ENCODE measurements at regions not wholly inside any gene's neighbourhood (a gene's known extent, or its start where the extent isn't known, plus 50 kb on each side); places are given as distances from the start of the nearest gene placed in this dataset.
"Not testable (repeated sequence)": the region's sequence is repeated elsewhere in the genome, so short reads cannot be mapped to it uniquely, and the experiment has no call there.

GRCh38 chr5:5885782-5886181 is 463.3 kb downstream of the ICE1 start:
- no peak for DNase-seq (ENCODE audit: low read depth in 2 of 2)

DNA sequence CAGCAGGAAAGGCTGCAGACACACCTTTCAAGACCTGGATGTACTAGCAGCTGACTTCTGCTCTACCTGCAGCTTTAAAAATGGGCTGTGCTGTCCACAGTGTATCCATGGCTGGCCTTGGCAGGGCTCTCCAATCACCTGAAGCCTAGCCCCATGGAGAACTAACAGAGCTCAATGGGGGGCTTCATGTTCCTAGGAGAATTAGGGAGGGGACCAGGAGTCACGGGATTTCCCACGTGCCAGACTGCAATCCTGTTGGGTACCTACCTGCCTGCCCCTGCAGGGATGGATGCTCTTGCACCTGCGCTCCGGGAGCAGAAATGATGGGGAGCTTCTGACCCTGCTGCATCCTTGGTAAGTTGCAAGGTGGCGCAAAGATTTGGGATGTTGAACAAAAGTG is 462.1 kb downstream of the ICE1 start:
- no peak for DNase-seq (ENCODE audit: low read depth in 2 of 2)

DNA sequence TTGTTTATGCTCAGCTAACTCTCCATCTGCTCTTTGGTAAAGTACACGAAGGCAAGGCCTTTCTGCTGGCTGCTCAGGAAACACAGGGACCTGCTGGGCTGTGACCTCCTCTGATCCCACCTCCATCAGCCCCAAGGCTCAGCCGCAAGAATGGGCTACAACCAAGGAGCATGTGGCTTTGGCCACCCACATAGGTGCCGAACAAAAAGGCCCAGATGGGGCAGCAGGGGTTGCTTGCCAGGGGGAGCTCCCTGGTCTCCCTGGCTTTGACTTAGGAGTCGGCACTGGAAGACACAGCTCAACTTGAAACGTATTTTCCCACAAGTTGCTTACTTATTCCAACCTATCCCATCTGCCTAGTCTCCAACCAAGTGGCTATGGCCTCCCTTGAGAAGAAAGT is 461.1 kb downstream of the ICE1 start:
- DNase-seq (ENCODE audit: low read depth in 2 of 2), result no peak

DNA sequence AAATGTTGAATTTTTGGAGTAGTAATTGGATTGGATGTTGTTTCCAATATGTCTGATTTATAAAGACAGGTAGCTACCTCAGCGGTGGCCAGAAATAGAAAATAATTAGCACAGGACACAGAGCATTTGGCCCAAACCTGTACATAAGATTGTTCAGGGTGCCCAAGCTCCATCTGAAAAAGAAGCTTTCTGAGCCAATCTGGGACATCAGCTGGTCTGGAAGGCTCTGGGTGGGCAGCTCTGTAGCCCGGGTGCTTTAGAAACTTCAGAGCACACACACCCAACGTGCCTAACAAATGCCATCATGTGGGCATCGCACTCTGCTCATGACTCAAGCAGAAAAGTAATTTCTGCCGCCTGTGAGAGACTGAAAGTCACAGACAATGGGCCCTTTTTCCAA is 460.7 kb downstream of the ICE1 start:
- no peak for DNase-seq (ENCODE audit: low read depth in 2 of 2)

- no peak for DNase-seq (ENCODE audit: low read depth in 2 of 2)
These were observed 460.2 kb downstream of the ICE1 start for GRCh38 chr5:5882706-5883105.

GRCh38 chr5:5881294-5881693 is 458.8 kb downstream of the ICE1 start:
- no peak for DNase-seq (ENCODE audit: low read depth in 2 of 2)

DNA sequence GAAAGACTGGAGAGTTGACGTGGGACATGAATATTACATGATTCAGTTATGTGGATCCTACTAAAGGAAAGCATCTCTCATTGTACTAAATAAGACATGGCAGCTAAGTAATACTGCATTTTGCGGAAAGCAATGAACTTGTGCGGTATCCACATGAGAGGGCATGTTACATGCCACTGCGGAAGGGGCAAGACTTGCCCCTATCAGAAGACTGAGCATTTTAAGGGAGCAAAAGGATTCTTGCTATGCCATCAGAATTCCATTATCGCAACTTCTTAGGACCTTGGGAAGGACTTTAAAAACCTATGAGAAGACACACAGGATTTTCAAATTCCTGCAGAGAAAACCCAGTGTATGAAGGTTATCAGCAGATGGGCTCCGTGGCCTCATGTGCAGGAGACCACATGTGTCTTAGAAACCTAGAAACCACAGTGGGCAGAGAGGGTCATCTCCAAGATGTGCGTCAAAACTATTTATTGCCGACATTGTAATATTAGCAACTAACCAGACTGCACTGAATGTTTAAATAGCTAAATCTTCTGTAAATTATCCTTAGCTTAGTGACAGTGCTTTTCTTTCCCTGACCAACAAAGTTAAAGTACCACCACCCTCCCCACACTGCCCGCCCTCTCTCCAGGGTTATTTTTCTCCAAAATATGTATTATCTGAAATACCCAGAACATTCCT is 457.7 kb downstream of the ICE1 start:
- DNase-seq (ENCODE audit: low read depth in 2 of 2), result no peak

DNA sequence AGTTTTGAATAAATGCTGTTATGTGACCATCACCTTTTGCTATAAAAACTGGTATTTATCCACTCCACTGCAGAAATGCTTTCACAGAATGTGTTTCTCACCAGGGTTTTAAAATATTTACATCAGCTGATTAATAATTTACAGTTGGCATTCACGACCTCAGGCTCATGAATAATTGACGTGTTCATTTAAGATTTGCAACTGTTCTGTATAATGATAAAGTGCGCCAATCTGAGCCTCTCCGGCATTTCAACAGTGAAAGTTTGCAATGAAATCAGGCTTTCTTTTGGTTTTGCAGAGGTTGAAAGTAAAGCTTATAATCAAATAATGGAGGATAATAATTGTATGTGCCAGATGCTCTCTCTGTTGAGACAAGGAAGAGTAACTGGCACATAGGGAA is 434.9 kb downstream of the ICE1 start:
- no peak for DNase-seq (ENCODE audit: low read depth in 2 of 2)

- DNase-seq (ENCODE audit: low read depth in 2 of 2), result no peak
These were observed 431.6 kb downstream of the ICE1 start for GRCh38 chr5:5854087-5854486.

- no peak for DNase-seq (ENCODE audit: low read depth in 2 of 2)
These were observed 416.0 kb downstream of the ICE1 start for GRCh38 chr5:5838493-5838892.

DNA sequence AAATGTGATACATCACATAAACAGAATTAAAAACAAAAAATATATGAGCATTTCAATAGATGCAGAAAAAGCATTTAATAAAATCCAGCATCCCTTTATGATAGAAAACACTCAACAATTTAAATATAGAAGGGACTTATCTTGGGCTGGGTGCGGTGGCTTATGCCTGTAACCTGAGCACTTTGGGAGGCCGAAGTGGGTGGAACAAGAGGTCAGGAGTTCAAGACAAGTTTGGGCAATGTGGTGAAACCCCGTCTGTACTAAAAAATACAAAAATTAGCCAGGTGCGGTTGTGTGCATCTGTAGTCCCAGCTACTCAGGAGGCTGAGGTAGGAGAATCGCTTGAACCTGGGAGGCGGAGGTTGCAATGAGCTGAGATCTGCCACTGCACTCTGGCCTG is 409.1 kb downstream of the ICE1 start:
- not testable (repeated sequence) for DNase-seq (ENCODE audit: low read depth in 2 of 2)

DNA sequence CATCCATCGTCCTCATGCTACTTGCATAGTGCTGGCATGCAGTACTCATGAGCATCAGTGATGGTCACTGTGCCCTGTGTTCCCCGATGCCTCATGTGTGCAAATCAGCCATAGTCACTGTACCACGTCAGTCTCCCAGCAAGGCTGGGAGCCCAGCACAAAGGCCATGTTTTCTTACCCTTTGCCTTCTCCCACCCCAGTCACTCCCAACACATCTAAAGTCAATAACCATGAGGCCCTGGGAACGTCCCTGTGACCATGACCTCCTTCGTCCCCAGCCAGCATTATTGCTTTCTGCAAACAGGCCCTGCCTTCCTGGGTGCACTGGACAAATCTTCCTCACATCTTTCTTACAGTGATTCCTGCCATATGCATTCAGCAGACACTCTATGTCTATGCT is 406.1 kb downstream of the ICE1 start:
- DNase-seq (ENCODE audit: low read depth in 2 of 2), result no peak

GRCh38 chr5:5826911-5827310 is 404.4 kb downstream of the ICE1 start:
- DNase-seq (ENCODE audit: low read depth in 2 of 2), result no peak

- no peak for DNase-seq (ENCODE audit: low read depth in 2 of 2)
These were observed 400.3 kb downstream of the ICE1 start for GRCh38 chr5:5822729-5823257.

DNA sequence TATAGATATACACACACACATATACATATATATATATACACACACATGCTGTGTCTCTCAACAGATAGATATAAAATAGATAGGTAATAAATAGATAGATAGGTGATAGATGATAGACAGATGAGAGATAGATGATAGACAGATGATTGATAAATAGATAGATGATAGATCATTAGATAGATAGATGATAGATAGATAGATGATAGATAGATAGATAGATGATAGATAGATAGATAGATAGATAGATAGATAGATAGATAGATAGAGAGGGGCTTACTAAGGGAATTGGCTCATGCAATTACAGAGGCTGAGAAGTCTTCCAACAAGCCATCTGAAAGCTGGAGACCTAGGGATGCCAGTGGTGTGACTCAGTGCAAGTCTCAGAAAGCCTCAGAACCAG is 394.5 kb downstream of the ICE1 start:
- DNase-seq (ENCODE audit: low read depth in 2 of 2), result no peak

DNA sequence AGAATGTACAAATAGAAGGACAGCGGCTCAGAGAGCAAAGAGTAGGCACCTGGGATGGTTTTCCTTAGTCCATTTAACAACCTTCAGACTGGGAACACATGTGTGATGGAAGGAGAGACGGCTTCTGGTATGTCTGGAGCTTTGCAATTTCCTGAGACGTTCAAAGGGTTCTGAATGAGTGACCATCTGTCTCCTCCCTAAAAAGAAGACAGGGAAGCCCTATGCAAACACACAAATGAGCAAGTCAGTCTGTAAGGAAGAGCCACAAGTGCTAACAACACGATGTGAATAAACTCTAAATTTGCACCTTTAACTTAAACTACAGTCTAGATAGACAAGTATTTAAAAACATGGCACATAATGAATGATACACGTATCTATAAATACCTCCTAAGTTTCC is 391.0 kb downstream of the ICE1 start:
- DNase-seq (ENCODE audit: low read depth in 2 of 2), result no peak

GRCh38 chr5:5810461-5810860 is 388.0 kb downstream of the ICE1 start:
- no peak for DNase-seq (ENCODE audit: low read depth in 2 of 2)

GRCh38 chr5:5805916-5806315 is 383.4 kb downstream of the ICE1 start:
- no peak for DNase-seq (ENCODE audit: low read depth in 2 of 2)

DNA sequence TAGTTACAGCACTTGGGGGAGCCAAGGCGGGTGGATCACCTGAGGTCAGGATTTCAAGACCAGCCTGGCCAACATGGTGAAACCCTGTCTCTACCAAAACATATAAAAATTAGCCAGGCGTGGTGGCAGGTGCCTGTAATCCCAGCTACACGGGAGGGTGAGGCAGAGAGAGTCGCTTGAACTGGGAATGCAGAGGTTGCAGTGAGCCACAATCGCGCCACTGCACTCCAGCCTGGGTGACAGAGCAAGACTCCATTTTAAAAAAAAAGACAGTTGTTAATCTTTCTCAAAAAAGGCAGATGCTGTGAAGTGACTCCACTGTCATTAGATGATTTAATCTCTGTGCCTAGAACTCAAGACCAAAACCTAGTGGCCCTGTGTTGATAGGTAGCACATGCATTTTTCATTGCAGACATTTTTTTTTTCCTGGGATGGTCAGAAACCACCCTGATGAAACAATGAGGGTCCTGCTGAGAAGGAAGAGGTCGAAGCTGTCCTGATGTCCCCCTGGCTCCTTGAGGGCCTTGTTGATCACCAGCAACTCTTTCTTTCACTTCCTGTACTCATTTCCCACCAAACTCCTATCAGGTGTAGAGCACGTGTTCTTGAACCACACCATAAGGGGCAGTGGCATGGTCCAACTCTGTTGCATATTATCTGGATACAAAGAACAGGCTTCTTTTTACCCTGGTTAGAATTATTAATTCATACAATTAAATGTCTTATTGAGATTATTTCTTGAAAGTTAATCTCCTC is 382.2 kb downstream of the ICE1 start:
- DNase-seq (ENCODE audit: low read depth in 2 of 2), result no peak

DNA sequence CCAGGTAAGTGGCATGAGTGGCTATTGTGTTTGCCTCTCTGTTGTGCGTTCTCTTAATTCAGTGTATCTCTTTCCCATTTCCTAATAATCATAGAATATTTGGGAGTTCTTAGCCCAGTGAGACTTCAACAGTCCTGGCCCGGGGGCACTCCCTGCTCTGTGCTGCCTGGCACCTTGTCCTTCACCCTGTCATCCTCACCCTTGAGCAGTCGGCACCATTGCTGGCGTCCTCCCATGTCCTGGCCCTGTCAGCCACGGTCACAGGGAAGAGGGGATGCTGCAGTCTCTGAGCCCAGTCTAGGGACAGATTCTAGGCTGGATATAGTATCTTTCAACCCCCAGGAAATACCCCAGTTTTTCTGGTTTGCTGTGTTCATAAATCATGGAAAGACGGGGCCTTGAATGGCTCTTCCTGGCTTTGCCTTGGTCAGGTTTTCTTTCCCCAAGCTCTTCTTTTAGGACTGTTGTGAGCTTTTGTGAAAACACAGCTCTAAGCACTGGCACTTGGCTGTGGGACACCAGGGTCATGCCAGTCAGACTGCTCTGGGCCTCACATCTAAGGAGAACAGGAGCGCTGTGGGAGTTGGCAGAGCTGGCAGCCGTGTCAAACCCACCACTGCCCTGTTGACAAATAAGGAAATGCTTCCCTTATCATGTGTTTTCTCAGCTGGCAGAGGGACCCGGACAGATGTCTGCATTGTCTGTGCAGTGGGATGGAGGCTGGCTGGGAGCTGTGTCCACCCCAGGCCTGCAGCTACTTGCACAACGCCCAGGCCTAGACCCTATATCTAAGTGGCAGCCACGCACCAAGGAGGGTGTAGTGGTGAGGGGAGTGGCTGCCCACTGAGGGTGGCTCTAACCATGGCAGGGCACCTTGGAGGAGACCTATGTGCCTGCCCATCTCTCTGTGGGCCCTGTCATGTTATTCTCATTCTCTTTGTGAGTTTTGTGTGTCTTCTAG is 378.6 kb downstream of the ICE1 start:
- DNase-seq (ENCODE audit: low read depth in 2 of 2), result no peak

GRCh38 chr5:5799826-5800225 is 377.3 kb downstream of the ICE1 start:
- no peak for DNase-seq (ENCODE audit: low read depth in 2 of 2)

GRCh38 chr5:5799229-5799628 is 376.8 kb downstream of the ICE1 start:
- no peak for DNase-seq (ENCODE audit: low read depth in 2 of 2)

Data from stimulated activated CD8-positive, alpha-beta memory T cell treated with anti-CD3 and anti-CD28 coated beads, Interleukin-15, amount 100 ng/mL, for 48 hours (primary cell).